GM18519 (cell line): ENCODE measurements at regions not wholly inside any gene's neighbourhood (a gene's known extent, or its start where the extent isn't known, plus 50 kb on each side); places are given as distances from the start of the nearest gene placed in this dataset.
A peak's percentile ranks its signal among the peaks of the same experiment; 100 is the strongest.
"Not testable (repeated sequence)": the region's sequence is repeated elsewhere in the genome, so short reads cannot be mapped to it uniquely, and the experiment has no call there.

ENCODE experiments used
- ATAC-seq: cut with Tn5 transposase; IDR thresholded peaks from one replicate; pipeline ENCODE4 v1.9.1; 2021; ENCODE audit warnings: mild to moderate bottlenecking, moderate library complexity; ENCODE audit not compliant: unreplicated experiment, low FRiP score

- no peak for ATAC-seq
Measured at GRCh38 chr16:17992416-17992815, 344.1 kb downstream of the NPIPA8 start.

DNA sequence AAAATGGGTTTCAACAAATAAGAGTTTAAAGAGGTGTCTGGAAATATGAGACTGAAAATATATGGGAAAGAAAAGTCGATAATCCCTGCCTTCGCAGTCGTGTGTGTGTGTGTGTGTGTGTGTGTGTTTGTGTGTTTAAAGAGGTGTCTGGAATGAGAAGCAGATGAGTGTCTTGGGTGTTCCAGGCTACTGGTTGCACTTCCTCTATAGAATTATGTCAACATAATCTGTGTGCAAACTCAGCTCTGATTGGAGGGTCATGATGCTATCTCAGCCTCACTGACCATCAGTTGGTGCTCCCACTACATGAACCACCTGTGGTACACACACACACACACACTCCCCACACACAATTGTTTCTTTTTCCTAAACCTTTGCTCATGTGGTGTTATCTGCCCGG lies 347.3 kb downstream of the NPIPA8 start:
- ATAC-seq, result no peak

GRCh38 chr16:17988839-17989238 lies 347.7 kb downstream of the NPIPA8 start:
- ATAC-seq, result no peak

DNA sequence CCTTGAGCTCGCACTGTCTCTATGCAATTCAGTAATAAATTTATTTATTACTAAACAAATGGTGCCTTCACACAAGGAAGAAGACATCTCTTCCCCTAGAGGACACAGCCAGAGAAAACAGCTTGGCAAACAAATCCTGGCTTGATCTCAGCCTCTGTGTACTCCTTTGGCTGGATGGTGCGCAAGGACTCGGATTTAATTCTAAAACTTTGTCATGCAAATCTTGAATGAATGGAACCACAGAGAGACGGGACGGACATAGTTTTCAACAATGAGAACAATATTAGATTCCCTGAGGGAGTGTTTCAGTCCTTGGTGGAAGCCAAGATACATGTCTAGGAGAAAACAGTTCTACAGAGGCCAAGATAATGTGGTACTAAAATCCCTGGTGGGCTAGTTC lies 349.5 kb downstream of the NPIPA8 start:
- no peak for ATAC-seq

- no peak for ATAC-seq
Measured at GRCh38 chr16:17984810-17985209, 351.7 kb downstream of the NPIPA8 start.

DNA sequence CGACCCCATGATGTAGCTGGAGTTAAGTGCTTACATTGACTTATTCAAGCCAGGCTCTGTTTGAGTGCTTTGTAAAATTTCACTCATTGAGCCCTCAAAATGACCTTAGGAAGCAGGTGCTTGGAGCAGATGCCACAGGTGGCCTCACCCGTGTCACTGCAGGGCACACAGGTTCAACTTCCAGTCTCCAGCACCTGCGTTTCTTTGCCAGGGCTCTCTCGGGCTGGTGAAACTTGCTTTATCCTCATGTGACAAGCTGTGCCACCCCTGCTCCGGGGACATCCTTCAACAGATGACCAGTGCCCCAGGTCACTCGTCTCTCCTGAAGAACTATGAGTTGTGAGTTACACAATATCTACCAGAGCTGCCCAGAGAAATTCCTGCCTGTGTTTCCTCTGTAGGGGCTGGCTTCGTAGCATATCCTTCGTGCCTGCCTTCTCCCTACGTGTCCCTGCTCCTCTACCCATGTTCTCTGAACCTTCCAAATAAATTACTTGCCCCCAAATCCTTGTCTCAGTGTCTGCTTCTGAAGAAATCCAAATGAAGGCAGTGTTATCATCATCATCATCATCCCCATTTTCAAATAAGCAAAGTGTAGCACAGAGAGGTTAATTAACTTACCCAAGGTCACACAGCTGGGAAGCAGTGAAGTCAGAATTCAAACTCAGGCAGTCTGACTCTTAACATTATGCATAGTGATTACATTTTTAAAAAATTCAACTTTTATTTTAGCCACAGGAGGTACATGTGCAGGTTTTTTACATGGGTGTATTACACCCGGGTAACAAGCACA lies 352.5 kb downstream of the NPIPA8 start:
- ATAC-seq, result no peak

- no peak for ATAC-seq
Measured at GRCh38 chr16:17983114-17983513, 353.4 kb downstream of the NPIPA8 start.

- no peak for ATAC-seq
Measured at GRCh38 chr16:17977260-17977659, 359.3 kb downstream of the NPIPA8 start.

- no peak for ATAC-seq
Measured at GRCh38 chr16:17972460-17972943, 364.0 kb downstream of the NPIPA8 start.

DNA sequence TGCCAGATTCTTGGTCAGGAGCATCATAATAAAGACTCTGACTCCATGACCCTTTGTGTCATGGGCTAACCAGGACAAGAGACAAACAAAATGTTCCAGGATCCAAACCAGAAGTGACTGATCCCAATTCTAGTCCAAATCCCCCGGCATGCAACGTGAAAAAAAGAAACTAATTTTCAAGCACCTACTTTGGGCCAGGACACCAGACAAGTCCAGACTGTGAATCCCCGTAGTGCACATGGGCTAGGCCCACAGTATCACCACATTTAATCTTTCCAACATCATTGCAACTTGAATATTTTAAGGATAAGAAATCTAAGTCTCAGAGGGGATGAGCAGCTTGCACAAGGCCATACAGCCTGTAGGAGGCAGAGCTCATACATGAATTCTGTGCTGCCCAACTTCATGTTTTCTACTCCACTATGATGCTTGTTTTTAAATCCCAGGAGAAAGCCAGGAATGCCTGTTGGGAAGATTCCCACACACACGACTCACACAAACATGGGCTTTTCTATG lies 365.7 kb downstream of the NPIPA8 start:
- no peak for ATAC-seq

DNA sequence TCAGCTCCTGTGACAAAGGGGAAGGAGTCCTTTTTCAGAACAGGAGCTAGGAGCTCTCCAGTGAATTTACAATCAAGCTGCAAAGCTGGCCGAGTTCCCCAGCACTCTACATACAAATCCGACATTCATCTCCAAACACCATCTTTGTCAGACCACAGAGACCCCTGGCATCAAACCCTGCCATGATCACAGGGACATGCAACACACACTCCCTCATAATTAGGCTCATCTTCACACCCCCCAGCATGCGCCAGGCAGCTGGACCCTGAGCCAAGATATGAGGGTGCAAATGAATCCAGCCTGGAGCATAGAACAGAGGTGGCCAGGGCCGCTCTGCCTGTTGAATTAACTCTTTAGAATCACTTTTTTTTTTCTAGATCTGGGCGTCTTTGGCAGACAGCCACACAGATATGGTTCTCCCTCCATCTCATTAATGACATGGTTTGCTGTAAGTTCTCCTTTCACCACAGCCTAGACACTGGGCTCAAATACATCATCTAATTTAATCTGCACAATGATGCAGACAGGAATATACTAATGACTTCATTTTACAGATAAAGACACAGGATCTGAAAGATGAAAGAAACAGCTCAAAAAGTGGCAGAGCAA lies 366.3 kb downstream of the NPIPA8 start:
- no peak for ATAC-seq

DNA sequence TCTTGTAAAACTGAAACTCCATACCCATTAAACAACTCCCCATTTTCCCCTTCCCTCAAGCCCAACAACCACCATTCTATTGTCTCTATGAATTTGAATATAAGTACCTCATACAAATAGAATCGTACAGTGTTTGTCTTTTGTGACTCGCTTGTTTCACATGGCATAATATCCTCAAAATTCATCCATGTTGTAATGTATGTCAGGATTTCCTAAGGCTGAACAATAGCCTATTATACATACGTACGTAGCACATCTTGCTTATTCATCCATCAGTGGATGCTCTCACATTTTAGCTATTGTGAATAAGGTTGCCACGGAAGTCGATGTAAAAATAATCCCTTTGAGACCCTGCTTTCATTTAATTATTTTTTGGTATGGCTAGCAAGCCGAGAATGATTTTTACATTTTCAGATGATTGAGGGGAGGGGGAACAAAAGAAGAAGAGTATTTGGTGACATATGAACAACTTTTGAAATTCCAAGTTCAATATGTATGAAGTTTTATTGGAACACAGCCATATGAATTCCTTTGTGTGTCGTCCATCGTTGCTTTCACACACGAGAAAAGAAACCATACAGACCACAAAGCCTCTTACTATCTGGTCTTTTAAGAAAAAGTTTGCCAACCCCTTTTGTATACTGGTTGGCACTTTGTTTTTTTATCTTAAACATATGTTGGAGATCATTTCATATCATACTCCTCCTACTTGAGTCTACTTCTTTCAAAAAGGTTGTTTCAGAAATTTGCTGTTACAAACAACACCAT lies 371.2 kb downstream of the NPIPA8 start:
- ATAC-seq, result no peak

GRCh38 chr16:17964196-17964595 lies 372.3 kb downstream of the NPIPA8 start:
- ATAC-seq, result no peak

- peak; percentile 61 for ATAC-seq
Measured at GRCh38 chr16:17963185-17963836, 373.2 kb downstream of the NPIPA8 start.

GRCh38 chr16:17962726-17963125 lies 373.8 kb downstream of the NPIPA8 start:
- no peak for ATAC-seq

- ATAC-seq, result not testable (repeated sequence)
Measured at GRCh38 chr16:17961822-17962221, 374.7 kb downstream of the NPIPA8 start.

DNA sequence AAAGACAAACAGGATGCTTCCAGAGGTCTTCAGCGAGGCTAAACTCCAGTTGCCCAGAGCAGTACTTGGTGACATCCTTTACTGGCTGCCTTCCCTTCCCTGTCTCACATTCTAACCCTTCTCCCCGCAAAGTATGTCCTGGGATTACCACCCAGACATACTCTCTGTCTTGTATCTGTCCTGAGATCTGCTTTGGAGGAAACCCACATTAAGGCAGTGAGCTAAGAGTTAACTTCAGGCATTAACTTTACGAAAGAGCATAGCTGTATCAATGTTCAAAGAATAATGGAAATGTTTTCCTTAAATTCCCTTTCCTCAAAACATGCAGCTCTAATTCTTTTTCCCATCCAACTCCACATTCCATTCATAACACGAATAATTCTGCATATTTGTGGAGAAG lies 385.2 kb downstream of the NPIPA8 start:
- ATAC-seq, result no peak

DNA sequence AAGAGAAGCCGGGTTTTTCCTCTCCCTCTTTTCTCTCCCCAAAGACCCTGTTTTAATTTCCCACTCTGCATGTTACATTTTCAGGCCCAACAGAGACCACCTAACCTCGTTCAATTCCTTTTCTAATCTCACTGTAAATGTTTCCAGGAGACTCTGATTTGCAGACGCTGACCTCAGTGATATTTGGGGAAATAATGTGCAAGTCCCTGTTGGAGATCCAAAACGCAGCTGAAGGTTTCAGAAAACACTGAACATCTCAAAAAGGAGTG lies 386.6 kb downstream of the NPIPA8 start:
- no peak for ATAC-seq

GRCh38 chr16:17949141-17949981 lies 387.2 kb downstream of the NPIPA8 start:
- ATAC-seq, result no peak

DNA sequence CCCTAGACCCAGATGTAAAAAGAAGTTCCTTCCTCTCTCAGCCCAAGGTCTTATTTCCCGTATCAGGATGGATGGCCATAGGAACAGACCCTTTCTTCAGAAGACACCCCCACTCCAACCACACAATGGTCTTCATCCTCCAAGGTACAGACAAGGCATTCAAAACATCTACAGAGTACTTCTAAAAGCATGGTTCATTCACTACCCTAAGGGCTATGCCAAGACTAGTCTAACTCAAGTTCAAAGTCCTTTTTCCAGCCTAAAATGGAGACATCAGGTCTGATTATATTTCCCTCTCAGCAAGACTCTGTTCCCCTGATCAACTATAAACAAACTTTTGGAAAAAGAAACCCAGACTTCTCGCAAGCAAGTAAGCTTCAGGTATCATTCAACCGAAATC lies 388.9 kb downstream of the NPIPA8 start:
- no peak for ATAC-seq
